GM10266 (cell line): ENCODE measurements at regions not wholly inside any gene's neighbourhood (a gene's known extent, or its start where the extent isn't known, plus 50 kb on each side); places are given as distances from the start of the nearest gene placed in this dataset.

Source experiments
- DNase-seq: peaks from one replicate; pipeline ENCODE4 v3.0.0; 2012; ENCODE audit errors: extremely low spot score
- CTCF ChIP-seq: IDR thresholded peaks from 2 replicates; pipeline ENCODE4 v1.5.1; 2012; ENCODE audit warnings: mild to moderate bottlenecking, low read depth; ENCODE audit not compliant: control insufficient read depth, insufficient read depth; ENCODE audit errors: missing control alignments

GRCh38 chr3:177561769-177562392 lies 364.6 kb upstream of the TBL1XR1 start:
- TF ChIP-seq CTCF, result no peak
- DNase-seq, result no peak

GRCh38 chr3:177563243-177563780 lies 366.0 kb upstream of the TBL1XR1 start:
- TF ChIP-seq CTCF, result no peak

GRCh38 chr3:177563792-177564191 lies 366.5 kb upstream of the TBL1XR1 start:
- no peak for DNase-seq
- TF ChIP-seq CTCF, result no peak

More at GRCh38 chr3:177563243-177563780, 366.0 kb upstream of the TBL1XR1 start:
- DNase-seq, result no peak

- TF ChIP-seq CTCF, result no peak
- DNase-seq, result no peak
Measured at GRCh38 chr3:177565981-177566380, 368.7 kb upstream of the TBL1XR1 start.

- no peak for DNase-seq
- TF ChIP-seq CTCF, result no peak
Measured at GRCh38 chr3:177567833-177568232, 370.6 kb upstream of the TBL1XR1 start.

GRCh38 chr3:177569193-177569592 lies 371.9 kb upstream of the TBL1XR1 start:
- no peak for DNase-seq
- no peak for TF ChIP-seq CTCF

GRCh38 chr3:177569875-177570657 lies 372.8 kb upstream of the TBL1XR1 start:
- DNase-seq, result no peak
- TF ChIP-seq CTCF, result no peak
